ENCODE measurements at regions not wholly inside any gene's neighbourhood (a gene's known extent, or its start where the extent isn't known, plus 50 kb on each side); places are given as distances from the start of the nearest gene placed in this dataset.
"Not testable (repeated sequence)": the region's sequence is repeated elsewhere in the genome, so short reads cannot be mapped to it uniquely, and the experiment has no call there.

- DNase-seq: peak; percentile 87
Measured at GRCh38 chr13:74770361-74770760, 636.2 kb upstream of the KLF12 start.

- no peak for DNase-seq
Measured at GRCh38 chr13:74769333-74769732, 635.1 kb upstream of the KLF12 start.

GRCh38 chr13:74768521-74769085 lies 634.4 kb upstream of the KLF12 start:
- no peak for DNase-seq

GRCh38 chr13:74767050-74767449 lies 632.8 kb upstream of the KLF12 start:
- DNase-seq: peak; percentile 87

- DNase-seq: no peak
Measured at GRCh38 chr13:74765955-74766354, 631.8 kb upstream of the KLF12 start.

- peak; percentile 37 for DNase-seq
Measured at GRCh38 chr13:74761801-74762757, 627.9 kb upstream of the KLF12 start.

- no peak for DNase-seq
Measured at GRCh38 chr13:74758188-74758587, 624.0 kb upstream of the KLF12 start.

GRCh38 chr13:74755065-74755464 lies 620.9 kb upstream of the KLF12 start:
- DNase-seq: no peak

- DNase-seq: no peak
Measured at GRCh38 chr13:74751739-74752138, 617.5 kb upstream of the KLF12 start.

- no peak for DNase-seq
Measured at GRCh38 chr13:74747186-74747955, 613.2 kb upstream of the KLF12 start.

- DNase-seq: no peak
Measured at GRCh38 chr13:74743992-74744391, 609.8 kb upstream of the KLF12 start.

GRCh38 chr13:74741732-74742131 lies 607.5 kb upstream of the KLF12 start:
- no peak for DNase-seq

GRCh38 chr13:74732736-74733385 lies 598.7 kb upstream of the KLF12 start:
- no peak for DNase-seq

GRCh38 chr13:74731731-74732130 lies 597.5 kb upstream of the KLF12 start:
- no peak for DNase-seq

- DNase-seq: no peak
Measured at GRCh38 chr13:74730556-74731331, 596.5 kb upstream of the KLF12 start.

- no peak for DNase-seq
Measured at GRCh38 chr13:74726206-74726605, 592.0 kb upstream of the KLF12 start.

- DNase-seq: not testable (repeated sequence)
Measured at GRCh38 chr13:74718232-74718842, 584.1 kb upstream of the KLF12 start.

GRCh38 chr13:74715718-74716117 lies 581.5 kb upstream of the KLF12 start:
- no peak for DNase-seq

- peak; percentile 27 for DNase-seq
Measured at GRCh38 chr13:74710006-74710405, 575.8 kb upstream of the KLF12 start.

- no peak for DNase-seq
Measured at GRCh38 chr13:74709226-74709625, 575.0 kb upstream of the KLF12 start.

GRCh38 chr13:74708629-74709028 lies 574.4 kb upstream of the KLF12 start:
- no peak for DNase-seq

GRCh38 chr13:74707291-74707690 lies 573.1 kb upstream of the KLF12 start:
- DNase-seq: no peak
